GM18867 (cell line): ENCODE measurements at regions not wholly inside any gene's neighbourhood (a gene's known extent, or its start where the extent isn't known, plus 50 kb on each side); places are given as distances from the start of the nearest gene placed in this dataset.

Experiments used
- ATAC-seq: cut with Tn5 transposase; IDR thresholded peaks from one replicate; pipeline ENCODE4 v1.9.1; 2021; ENCODE audit warnings: mild to moderate bottlenecking, moderate library complexity; ENCODE audit not compliant: unreplicated experiment

GRCh38 chr4:129531253-129531652 is 435.3 kb downstream of the C4orf33 start:
- ATAC-seq = no peak

- ATAC-seq = peak; percentile 99
Measured at GRCh38 chr4:129532573-129532972, 436.6 kb downstream of the C4orf33 start.

GRCh38 chr4:129543299-129543698 is 447.3 kb downstream of the C4orf33 start:
- ATAC-seq = no peak

GRCh38 chr4:129545599-129546278 is 449.8 kb downstream of the C4orf33 start:
- ATAC-seq = no peak

GRCh38 chr4:129546531-129546930 is 450.6 kb downstream of the C4orf33 start:
- ATAC-seq = no peak

GRCh38 chr4:129550281-129550785 is 454.4 kb downstream of the C4orf33 start:
- no peak for ATAC-seq

GRCh38 chr4:129561280-129561679 is 465.3 kb downstream of the C4orf33 start:
- no peak for ATAC-seq

- ATAC-seq = no peak
Measured at GRCh38 chr4:129561886-129562671, 466.1 kb downstream of the C4orf33 start.

GRCh38 chr4:129565214-129565613 is 469.3 kb downstream of the C4orf33 start:
- no peak for ATAC-seq

GRCh38 chr4:129570326-129570725 is 474.4 kb downstream of the C4orf33 start:
- ATAC-seq = no peak

- ATAC-seq = no peak
Measured at GRCh38 chr4:129578336-129578735, 482.4 kb downstream of the C4orf33 start.

GRCh38 chr4:129581305-129581704 is 485.4 kb downstream of the C4orf33 start:
- no peak for ATAC-seq

GRCh38 chr4:129583868-129584267 is 487.9 kb downstream of the C4orf33 start:
- no peak for ATAC-seq

GRCh38 chr4:129598582-129598981 is 502.6 kb downstream of the C4orf33 start:
- no peak for ATAC-seq

- ATAC-seq = no peak
Measured at GRCh38 chr4:129600898-129601297, 504.9 kb downstream of the C4orf33 start.

- ATAC-seq = no peak
Measured at GRCh38 chr4:129602447-129602846, 506.5 kb downstream of the C4orf33 start.

- ATAC-seq = no peak
Measured at GRCh38 chr4:129603241-129603931, 507.4 kb downstream of the C4orf33 start.

- no peak for ATAC-seq
Measured at GRCh38 chr4:129604632-129605255, 508.8 kb downstream of the C4orf33 start.

GRCh38 chr4:129614611-129615010 is 518.7 kb downstream of the C4orf33 start:
- no peak for ATAC-seq

GRCh38 chr4:129622566-129622965 is 526.6 kb downstream of the C4orf33 start:
- ATAC-seq = no peak

- no peak for ATAC-seq
Measured at GRCh38 chr4:129623233-129623875, 527.4 kb downstream of the C4orf33 start.
